GM12891 (cell line): ENCODE measurements at regions not wholly inside any gene's neighbourhood (a gene's known extent, or its start where the extent isn't known, plus 50 kb on each side); places are given as distances from the start of the nearest gene placed in this dataset.

Experiments used
- DNase-seq: peaks from one replicate; pipeline ENCODE4 v3.0.0; 2011; ENCODE audit warnings: low spot score; ENCODE audit not compliant: insufficient read length
- FAIRE-seq: peaks from 2 replicates; lab custom pipeline; 2011; peaks lifted over from hg19 to GRCh38; lab: Jason Lieb, UNC
- PAX5 ChIP-seq: IDR thresholded peaks from 2 replicates; pipeline ENCODE4 v1.6.1; 2011; ENCODE audit warnings: low read length, moderate library complexity, mild to moderate bottlenecking; ENCODE audit not compliant: insufficient read depth, severe bottlenecking
- POLR2A ChIP-seq: IDR thresholded peaks from 2 replicates; pipeline ENCODE4 v1.6.1; 2011; ENCODE audit warnings: low read depth, low read length, control low read depth
- POLR2AphosphoS5 ChIP-seq: IDR thresholded peaks from 2 replicates; pipeline ENCODE4 v1.6.1; 2011; ENCODE audit warnings: low read depth, low read length, control low read depth
- POU2F2 ChIP-seq: IDR thresholded peaks from 2 replicates; pipeline ENCODE4 v1.6.1; 2011; ENCODE audit warnings: low read depth, mild to moderate bottlenecking, control low read depth, low read length, moderate library complexity
- SPI1 ChIP-seq: IDR thresholded peaks from 2 replicates; pipeline ENCODE4 v1.6.1; 2011; ENCODE audit warnings: low read depth, low read length, control low read depth
- TAF1 ChIP-seq: IDR thresholded peaks from 2 replicates; pipeline ENCODE4 v1.6.1; 2011; ENCODE audit warnings: low read depth, low read length, control low read depth

DNA sequence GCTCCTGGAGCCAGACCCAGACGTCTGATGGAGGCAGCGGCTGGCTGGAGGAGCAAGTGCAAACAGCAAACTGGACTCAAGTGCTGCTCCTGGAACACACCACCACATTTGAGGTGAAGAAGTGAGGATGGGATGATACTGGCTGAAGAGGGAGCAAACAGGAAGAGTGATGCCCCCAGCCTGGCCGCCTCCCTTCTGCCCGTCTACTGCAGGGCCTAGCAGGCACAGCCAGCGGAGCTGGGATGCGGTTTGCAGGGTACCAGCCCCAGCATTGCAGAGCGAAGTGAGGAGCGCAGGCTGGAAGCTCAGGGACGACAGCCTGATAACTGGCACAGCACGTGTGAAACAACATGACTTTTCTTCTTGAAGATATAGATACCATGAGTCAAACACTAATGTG lies 111.8 kb upstream of the ZNF32 start:
- TF ChIP-seq TAF1 (no peak), POLR2AphosphoS5 (no peak), PAX5 (no peak), POLR2A (no peak), POU2F2 (no peak), SPI1 (no peak)
- no peak for DNase-seq
- FAIRE-seq: no peak

DNA sequence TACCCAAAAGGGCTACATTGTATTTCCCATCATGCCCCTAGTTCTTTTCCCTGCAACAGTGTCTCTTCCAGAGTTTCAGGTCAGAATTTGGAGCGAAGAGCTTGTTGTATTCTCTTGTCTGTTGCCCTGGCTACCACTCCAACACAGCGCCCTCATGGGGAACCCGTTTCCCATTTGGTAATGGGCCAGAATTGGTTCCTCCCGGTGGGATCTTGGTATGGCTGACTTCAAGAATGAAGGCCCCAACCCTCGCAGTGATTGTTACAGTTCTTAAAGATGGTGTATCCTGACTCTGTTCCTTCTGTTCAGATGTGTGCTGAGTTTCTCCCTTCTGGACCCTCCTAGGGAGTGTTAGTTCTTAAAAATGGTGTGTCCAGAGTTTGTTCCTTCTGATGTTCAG lies 110.5 kb upstream of the ZNF32 start:
- no peak for TF ChIP-seq POLR2AphosphoS5
- TF ChIP-seq PAX5: no peak
- no peak for TF ChIP-seq POLR2A
- no peak for TF ChIP-seq POU2F2
- no peak for TF ChIP-seq SPI1
- no peak for TF ChIP-seq TAF1
- no peak for FAIRE-seq
- no peak for DNase-seq

DNA sequence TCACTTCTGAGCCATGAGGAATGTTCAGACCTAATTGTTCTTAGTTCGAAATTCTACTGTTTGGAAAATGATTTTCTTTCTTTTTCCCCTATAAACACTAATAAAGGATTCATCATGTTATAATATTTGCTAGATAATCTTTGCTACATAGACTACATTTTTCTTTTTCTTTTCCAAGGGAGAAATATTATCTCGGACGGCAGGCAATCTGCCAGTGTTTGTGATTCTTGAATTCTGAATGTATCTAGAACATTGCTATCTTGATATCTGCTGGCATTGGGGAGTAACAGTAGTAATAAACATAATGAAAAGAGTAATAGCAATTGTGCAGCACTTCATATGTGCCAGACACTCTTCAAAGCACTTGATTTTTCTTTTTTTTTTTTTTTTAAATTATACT lies 107.7 kb upstream of the ZNF32 start:
- FAIRE-seq (no peak), DNase-seq (no peak)
- no peak for TF ChIP-seq POLR2AphosphoS5
- TF ChIP-seq POLR2A: no peak
- no peak for TF ChIP-seq SPI1
- TF ChIP-seq TAF1: no peak
- no peak for TF ChIP-seq POU2F2
- TF ChIP-seq PAX5: no peak

DNA sequence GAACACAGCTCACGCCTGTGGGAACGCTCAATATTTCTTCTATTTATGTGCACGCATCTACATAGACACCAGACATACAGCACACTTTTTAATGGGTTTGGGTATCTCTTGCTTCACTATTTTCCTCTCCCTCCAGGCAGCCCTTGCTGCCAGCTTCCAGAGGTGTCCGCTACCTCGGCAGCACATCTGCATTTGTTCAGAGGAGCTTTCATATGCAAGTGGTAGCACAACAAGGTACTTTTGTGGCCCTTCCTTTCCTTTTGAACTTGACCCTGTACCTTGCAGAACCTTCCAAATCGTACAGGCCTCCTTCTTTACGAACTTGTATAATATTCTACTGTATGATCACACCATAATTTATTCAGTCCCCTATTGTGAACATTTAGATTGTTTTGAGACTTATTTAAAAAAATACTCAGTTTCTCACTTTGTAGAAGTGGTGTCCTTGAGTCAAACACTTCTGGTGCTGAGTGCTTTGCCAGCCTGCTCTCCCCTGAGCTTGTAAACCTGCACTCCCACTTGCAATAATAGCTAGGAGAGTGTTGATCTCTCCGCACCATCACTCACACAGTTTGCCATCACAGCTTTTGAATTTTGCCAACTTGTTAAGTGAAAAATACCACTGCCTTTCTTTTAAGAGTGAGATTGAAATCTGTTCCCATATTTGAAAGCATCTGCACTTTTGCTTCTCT lies 106.0 kb upstream of the ZNF32 start:
- TF ChIP-seq POU2F2: no peak
- no peak for TF ChIP-seq POLR2A
- TF ChIP-seq SPI1: no peak
- TF ChIP-seq TAF1: no peak
- TF ChIP-seq POLR2AphosphoS5: no peak
- TF ChIP-seq PAX5: no peak
- DNase-seq (no peak), FAIRE-seq (no peak)

DNA sequence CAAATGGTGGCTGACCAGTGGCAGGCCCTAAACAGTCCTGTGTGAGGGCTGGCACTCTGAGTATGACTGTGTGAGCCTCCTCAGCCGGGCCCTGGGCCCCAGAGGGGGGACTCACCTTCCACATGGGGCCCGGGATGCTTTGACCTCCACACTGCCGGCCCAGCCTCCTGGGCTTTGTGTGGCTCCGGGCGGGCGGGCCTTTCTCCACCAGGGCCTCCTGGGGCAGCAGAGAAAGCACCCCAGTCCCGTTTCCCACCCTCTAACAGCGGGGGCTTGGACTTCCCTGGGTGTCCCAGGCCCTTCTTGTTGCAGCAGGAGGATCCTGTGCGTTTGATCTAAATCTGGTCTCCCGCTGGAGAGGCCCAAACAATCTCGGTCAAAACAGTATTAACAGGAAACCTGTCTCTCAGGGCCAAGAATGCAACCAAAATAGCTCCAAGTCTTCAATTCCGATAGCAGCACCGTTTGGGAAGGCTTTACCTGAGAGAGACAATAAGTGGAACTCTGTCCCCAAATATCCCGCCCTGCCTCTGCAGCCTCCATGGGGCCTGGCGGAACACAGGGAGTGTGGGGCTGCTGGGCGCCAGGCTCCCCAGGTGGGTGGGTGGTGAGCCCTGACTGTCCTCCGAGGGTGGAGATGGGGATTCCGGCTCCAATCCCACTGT lies 104.8 kb upstream of the ZNF32 start:
- FAIRE-seq: no peak
- TF ChIP-seq POLR2AphosphoS5 (no peak), TAF1 (no peak), POLR2A (no peak), PAX5 (no peak), POU2F2 (no peak), SPI1 (no peak)
- DNase-seq: no peak

DNA sequence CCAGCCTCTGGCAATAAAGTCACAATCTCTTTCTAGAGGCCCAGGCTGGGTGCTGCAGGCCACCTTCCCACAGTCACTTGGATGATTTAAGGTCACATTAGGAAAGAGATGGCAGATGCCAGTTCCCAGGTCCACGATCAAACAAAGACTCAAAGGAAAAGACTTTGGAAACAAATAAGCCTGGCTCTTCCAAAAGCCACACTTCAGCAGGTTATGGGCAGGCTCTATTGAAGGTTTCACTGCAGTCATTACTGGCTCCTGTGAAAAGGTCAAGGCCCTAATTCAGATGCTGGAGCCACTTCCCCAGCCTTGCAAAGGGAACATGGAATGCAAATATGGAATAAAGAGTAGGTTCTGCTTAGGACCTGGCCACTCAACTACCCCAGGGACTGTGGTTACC lies 104.0 kb upstream of the ZNF32 start:
- no peak for FAIRE-seq
- no peak for DNase-seq
- no peak for TF ChIP-seq POLR2AphosphoS5

DNA sequence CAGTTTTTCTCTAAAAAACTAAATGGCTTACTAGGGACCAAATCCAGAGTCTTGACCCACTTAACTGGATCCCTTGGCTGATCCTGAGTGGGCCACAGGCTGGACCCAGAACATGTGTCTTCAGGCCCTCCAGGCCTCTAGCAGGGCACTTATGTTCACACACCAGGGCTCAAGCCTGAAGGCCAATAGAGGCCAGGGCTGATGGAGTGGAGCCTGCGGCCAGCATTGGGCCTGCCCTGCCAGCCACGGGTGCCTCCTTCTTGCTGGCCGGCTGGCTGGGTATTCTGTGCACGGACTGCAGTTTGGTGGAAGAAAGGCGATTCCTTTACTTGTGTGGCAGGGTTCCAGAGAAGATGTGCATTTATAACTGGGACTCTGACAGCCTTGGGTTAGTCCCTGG lies 103.0 kb upstream of the ZNF32 start:
- TF ChIP-seq PAX5: no peak
- no peak for TF ChIP-seq POLR2A
- no peak for TF ChIP-seq TAF1
- no peak for TF ChIP-seq POU2F2
- no peak for TF ChIP-seq POLR2AphosphoS5
- no peak for TF ChIP-seq SPI1
- FAIRE-seq: no peak
- DNase-seq: no peak

DNA sequence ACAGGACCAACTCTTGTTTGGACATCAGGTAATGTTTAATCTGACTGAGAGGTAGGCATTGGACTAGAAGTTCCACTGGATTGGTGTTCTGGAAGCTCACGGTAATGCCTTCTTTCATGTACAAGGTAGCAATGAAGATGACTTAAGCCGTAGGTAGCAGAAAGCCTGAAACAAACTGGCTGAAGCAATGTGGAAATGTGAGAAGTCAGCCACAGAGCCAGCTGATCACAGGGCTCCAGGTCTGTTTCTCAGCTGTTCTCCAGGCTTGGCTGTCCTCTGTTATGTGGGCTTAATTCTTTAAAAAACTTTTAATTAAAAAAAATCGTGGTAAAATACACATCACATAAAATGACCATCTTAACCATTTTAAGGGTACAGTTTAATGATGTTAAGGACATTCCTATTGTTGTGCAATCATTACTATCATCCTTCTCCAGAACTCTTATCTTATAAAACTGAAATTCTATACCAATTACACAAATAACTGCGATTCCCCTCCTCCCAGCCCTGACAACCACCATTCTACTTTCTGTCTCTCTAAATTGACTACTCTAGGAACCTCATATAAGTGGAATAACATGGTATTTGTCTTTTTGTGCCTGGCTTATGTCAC lies 101.4 kb upstream of the ZNF32 start:
- FAIRE-seq: no peak
- TF ChIP-seq POLR2AphosphoS5 (no peak), PAX5 (no peak), POLR2A (no peak), POU2F2 (no peak), SPI1 (no peak), TAF1 (no peak)
- DNase-seq: no peak

DNA sequence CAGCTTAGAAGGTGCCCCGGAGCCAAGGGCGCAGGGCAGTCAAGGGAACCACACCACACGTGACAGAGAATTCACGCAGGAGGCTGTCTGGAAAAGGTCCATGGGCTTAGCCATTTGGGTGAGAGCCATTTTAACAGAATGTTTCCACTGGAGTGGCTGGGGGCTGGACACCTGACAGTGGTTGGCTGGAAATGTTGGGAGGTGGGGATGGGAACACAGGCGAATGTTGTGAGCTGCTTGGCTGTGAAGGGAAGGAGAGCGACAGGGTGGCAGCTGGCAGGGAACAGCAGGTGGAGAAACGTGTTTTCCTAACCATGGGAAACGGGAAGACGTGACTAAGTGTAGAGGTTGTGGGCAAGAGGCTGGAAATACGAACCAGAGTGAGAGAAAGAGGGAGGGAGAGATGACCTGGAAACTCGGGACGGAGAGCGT lies 100.5 kb upstream of the ZNF32 start:
- FAIRE-seq (no peak), DNase-seq (no peak)
- TF ChIP-seq POU2F2 (no peak), POLR2AphosphoS5 (no peak), SPI1 (no peak), POLR2A (no peak), TAF1 (no peak), PAX5 (no peak)

DNA sequence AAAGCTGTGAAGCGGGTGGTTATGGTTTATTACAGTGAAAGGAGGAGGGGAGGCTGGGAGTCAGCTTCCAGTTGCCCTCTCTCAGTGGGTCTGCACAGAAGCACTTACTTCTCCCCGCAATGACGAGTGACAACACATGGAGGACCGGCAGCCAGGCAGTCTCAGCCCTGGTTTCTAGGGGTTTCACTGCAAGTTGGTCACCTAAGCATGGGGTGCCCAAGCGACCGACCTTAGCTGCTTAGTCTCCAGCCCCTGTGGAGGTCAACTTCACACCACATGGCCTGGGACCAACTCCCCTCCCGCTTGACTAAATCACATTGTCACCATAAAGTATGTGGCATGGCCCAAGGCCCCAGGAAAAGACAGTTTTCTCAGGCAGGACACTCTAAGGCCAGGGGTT lies 99.9 kb upstream of the ZNF32 start:
- TF ChIP-seq PAX5: no peak
- TF ChIP-seq POLR2AphosphoS5: no peak
- no peak for TF ChIP-seq SPI1
- no peak for TF ChIP-seq TAF1
- no peak for TF ChIP-seq POU2F2
- TF ChIP-seq POLR2A: no peak
- FAIRE-seq: no peak
- no peak for DNase-seq
